Osteoblast (primary cell): ENCODE measurements at regions not wholly inside any gene's neighbourhood (a gene's known extent, or its start where the extent isn't known, plus 50 kb on each side); places are given as distances from the start of the nearest gene placed in this dataset.

Experiments used
- DNase-seq: peaks from one replicate; pipeline ENCODE4 v3.0.0; 2011; ENCODE audit warnings: low spot score, mixed read lengths; ENCODE audit not compliant: insufficient read length; ENCODE audit errors: missing footprints
- H2AFZ ChIP-seq: 2 replicates; pipeline ENCODE4 v1.6.0; 2011; ENCODE audit warnings: mild to moderate bottlenecking, low read length
- H3K27ac ChIP-seq: 2 replicates; pipeline ENCODE4 v1.5.1; 2011; ENCODE audit warnings: mild to moderate bottlenecking, low read depth, low read length, moderate library complexity
- H3K27me3 ChIP-seq: 2 replicates; pipeline ENCODE4 v1.6.0; 2012; ENCODE audit warnings: mild to moderate bottlenecking, control low read depth, inconsistent platforms, low read length, moderate library complexity; ENCODE audit not compliant: insufficient read depth
- H3K36me3 ChIP-seq: 2 replicates; pipeline ENCODE4 v1.5.1; 2011; ENCODE audit warnings: mild to moderate bottlenecking, low read length, control low read depth, moderate library complexity; ENCODE audit not compliant: insufficient read depth
- H3K4me1 ChIP-seq: 2 replicates; pipeline ENCODE4 v1.5.1; 2011; ENCODE audit warnings: mild to moderate bottlenecking, low read length, control low read depth, moderate library complexity; ENCODE audit not compliant: insufficient read depth
- H3K4me2 ChIP-seq: 2 replicates; pipeline ENCODE4 v1.6.0; 2011; ENCODE audit warnings: mild to moderate bottlenecking, low read length; ENCODE audit not compliant: insufficient read depth
- H3K4me3 ChIP-seq: fragments of 200-600 bp; sonication (generic); 3 replicates; pipeline ENCODE4 v1.5.1; 2012; ENCODE audit warnings: mild to moderate bottlenecking, low read length, inconsistent platforms; ENCODE audit not compliant: insufficient read depth
- H3K79me2 ChIP-seq: 2 replicates; pipeline ENCODE4 v1.6.0; 2012; ENCODE audit warnings: mild to moderate bottlenecking, low read length, control low read depth, inconsistent platforms; ENCODE audit not compliant: insufficient read depth
- H3K9me3 ChIP-seq: 2 replicates; pipeline ENCODE4 v1.5.1; 2011; ENCODE audit warnings: low read depth, low read length, control low read depth
- H4K20me1 ChIP-seq: 2 replicates; pipeline ENCODE4 v1.6.0; 2012; ENCODE audit warnings: mild to moderate bottlenecking, low read length, control low read depth; ENCODE audit not compliant: insufficient read depth
- CTCF ChIP-seq: IDR thresholded peaks from 2 replicates; pipeline ENCODE4 v1.5.1; 2011; ENCODE audit warnings: mild to moderate bottlenecking, low read depth, low read length, moderate library complexity; ENCODE audit errors: extremely low read depth

- H3K9me3 ChIP-seq = no peaks in the 10 kb centered on the region
- DNase-seq = no peak
These were observed 574.1 kb downstream of the PTPRU start for GRCh38 chr1:29810121-29811120.

GRCh38 chr1:29809446-29810120 lies 573.3 kb downstream of the PTPRU start:
- Histone ChIP-seq H3K79me2 (no peaks in the 10 kb centered on the region), H3K36me3 (no peaks in the 10 kb centered on the region), H3K4me2 (no peak overlapping the region), H2AFZ (no peak overlapping the region), H3K4me3 (no peak overlapping the region), H3K27ac (no peak overlapping the region), H3K4me1 (no peaks in the 10 kb centered on the region), H3K27me3 (peaks cover 4% of the 10 kb centered on the region), H3K9me3 (no peaks in the 10 kb centered on the region), H4K20me1 (no peaks in the 10 kb centered on the region)
- no peak for TF ChIP-seq CTCF
- no peak for DNase-seq

More at GRCh38 chr1:29810121-29811120, 574.1 kb downstream of the PTPRU start:
- Histone ChIP-seq H3K27me3 (peaks cover 4% of the 10 kb centered on the region), H3K4me1 (no peaks in the 10 kb centered on the region), H4K20me1 (no peaks in the 10 kb centered on the region), H3K79me2 (no peaks in the 10 kb centered on the region), H3K4me2 (no peak overlapping the region), H3K4me3 (no peak overlapping the region), H3K36me3 (no peaks in the 10 kb centered on the region), H2AFZ (no peak overlapping the region), H3K27ac (no peak overlapping the region)
- TF ChIP-seq CTCF = no peak

- Histone ChIP-seq H3K4me3 (no peak overlapping the region), H3K27ac (no peak overlapping the region), H3K4me1 (no peaks in the 10 kb centered on the region), H3K27me3 (peaks cover 4% of the 10 kb centered on the region), H4K20me1 (no peaks in the 10 kb centered on the region), H2AFZ (no peak overlapping the region), H3K9me3 (no peaks in the 10 kb centered on the region), H3K79me2 (no peaks in the 10 kb centered on the region), H3K36me3 (no peaks in the 10 kb centered on the region), H3K4me2 (no peak overlapping the region)
- no peak for DNase-seq
- TF ChIP-seq CTCF = no peak
These were observed 572.0 kb downstream of the PTPRU start for GRCh38 chr1:29808141-29808995.
